H1 (cell line): ENCODE measurements at regions not wholly inside any gene's neighbourhood (a gene's known extent, or its start where the extent isn't known, plus 50 kb on each side); places are given as distances from the start of the nearest gene placed in this dataset.

ENCODE experiments used
- ATF3 ChIP-seq: IDR thresholded peaks from 2 replicates; pipeline ENCODE4 v1.6.1; 2011; ENCODE audit warnings: low read depth, mild to moderate bottlenecking, low read length; ENCODE audit not compliant: insufficient read depth
- RAD21 ChIP-seq, 2 experiments: IDR thresholded peaks in 1 of 2; conservative IDR thresholded peaks in 1 of 2; 2 replicates each; pipeline ENCODE4 v1.6.1; 2011; ENCODE audit warnings: low read depth in 2 of 2, low read length in 2 of 2, improper control_type of control experiment in 1 of 2, inconsistent platforms in 1 of 2, mild to moderate bottlenecking in 1 of 2, moderate library complexity in 1 of 2

GRCh38 chr10:113458451-113458850 lies 94.4 kb upstream of the HABP2 start (continued):
- no peak for TF ChIP-seq RAD21 (IDR thresholded peaks at IDR 0.05 in 1 of 2, conservative IDR thresholded peaks at IDR 0.05 in 1 of 2; ENCODE audit: low read depth in 2 of 2, low read length in 2 of 2)
- TF ChIP-seq ATF3: no peak
- TF ChIP-seq, all 59 proteins: peak for 0
